MCF 10A (cell line): ENCODE measurements at regions not wholly inside any gene's neighbourhood (a gene's known extent, or its start where the extent isn't known, plus 50 kb on each side); places are given as distances from the start of the nearest gene placed in this dataset.

Experiments used
- BruUV-seq: library from RNA; stranded (reverse); fragments of 400-500 nt; replicated peaks from 2 replicates; lab custom pipeline; 2021; lab: Mats Ljungman, UMichigan
- CTCF ChIA-PET: fragments of 300-600 bp; sonication (Branson Sonifier 250); formaldehyde crosslinking; extraction: SDS; loops from one replicate; lab custom pipeline; 2021; ENCODE audit warnings: antibody characterized with exemption, inconsistent platforms; lab: Yijun Ruan, JAX
- POLR2A ChIA-PET: fragments of 300-600, 350-650 bp; sonication (Branson Sonifier 250); formaldehyde crosslinking; extraction: SDS; loops from one replicate; lab custom pipeline; 2020; ENCODE audit warnings: antibody characterized with exemption, inconsistent platforms; lab: Yijun Ruan, JAX
- DNase-seq: peaks from one replicate; pipeline ENCODE4 v3.0.0-alpha.2; 2018; ENCODE audit not compliant: unreplicated experiment
- H3K27ac Mint-ChIP-seq: one replicate; pipeline ENCODE4 v1.8.0; 2022; ENCODE audit warnings: mild to moderate bottlenecking, low read depth, mixed read lengths; ENCODE audit not compliant: unreplicated experiment
- H3K27me3 Mint-ChIP-seq: one replicate; pipeline ENCODE4 v1.8.0; 2022; ENCODE audit warnings: mixed read lengths; ENCODE audit not compliant: insufficient read depth, unreplicated experiment
- H3K36me3 Mint-ChIP-seq: one replicate; pipeline ENCODE4 v1.8.0; 2022; ENCODE audit warnings: mild to moderate bottlenecking, moderate library complexity, mixed read lengths; ENCODE audit not compliant: insufficient read depth, unreplicated experiment
- H3K4me1 Mint-ChIP-seq: one replicate; pipeline ENCODE4 v1.8.0; 2022; ENCODE audit warnings: mixed read lengths; ENCODE audit not compliant: insufficient read depth, unreplicated experiment
- H3K4me3 Mint-ChIP-seq: one replicate; pipeline ENCODE4 v1.8.0; 2022; ENCODE audit warnings: mild to moderate bottlenecking, moderate library complexity, mixed read lengths; ENCODE audit not compliant: unreplicated experiment
- H3K9me3 Mint-ChIP-seq: one replicate; pipeline ENCODE4 v1.8.0; 2022; ENCODE audit warnings: mixed read lengths; ENCODE audit not compliant: unreplicated experiment
- intact Hi-C: fragments of 100-400 bp; cut with micrococcal nuclease; formaldehyde crosslinking; loops from 2 replicates; pipeline ENCODE4 v1.14.1; 2022
- TF ChIP-seq, protein P1 (sequence below): fragments of 200-600 bp; IDR thresholded peaks from one replicate; pipeline ENCODE4 v1.8.0; 2022; ENCODE audit warnings: antibody characterized with exemption, mild to moderate bottlenecking; ENCODE audit not compliant: unreplicated experiment

GRCh38 chr12:47560415-47560814 lies 145.4 kb downstream of the RPAP3 start:
- intact Hi-C loops = no loop called here
- BruUV-seq = no TSS peak
- Mint-ChIP-seq H3K36me3 (no peaks in the 10 kb centered on the region), H3K4me1 (peaks cover 14% of the 10 kb centered on the region), H3K27ac (no peak overlapping the region), H3K27me3 (no peaks in the 10 kb centered on the region), H3K9me3 (no peaks in the 10 kb centered on the region), H3K4me3 (no peak overlapping the region)
- DNase-seq = no peak
- TF ChIP-seq, protein P1, sequence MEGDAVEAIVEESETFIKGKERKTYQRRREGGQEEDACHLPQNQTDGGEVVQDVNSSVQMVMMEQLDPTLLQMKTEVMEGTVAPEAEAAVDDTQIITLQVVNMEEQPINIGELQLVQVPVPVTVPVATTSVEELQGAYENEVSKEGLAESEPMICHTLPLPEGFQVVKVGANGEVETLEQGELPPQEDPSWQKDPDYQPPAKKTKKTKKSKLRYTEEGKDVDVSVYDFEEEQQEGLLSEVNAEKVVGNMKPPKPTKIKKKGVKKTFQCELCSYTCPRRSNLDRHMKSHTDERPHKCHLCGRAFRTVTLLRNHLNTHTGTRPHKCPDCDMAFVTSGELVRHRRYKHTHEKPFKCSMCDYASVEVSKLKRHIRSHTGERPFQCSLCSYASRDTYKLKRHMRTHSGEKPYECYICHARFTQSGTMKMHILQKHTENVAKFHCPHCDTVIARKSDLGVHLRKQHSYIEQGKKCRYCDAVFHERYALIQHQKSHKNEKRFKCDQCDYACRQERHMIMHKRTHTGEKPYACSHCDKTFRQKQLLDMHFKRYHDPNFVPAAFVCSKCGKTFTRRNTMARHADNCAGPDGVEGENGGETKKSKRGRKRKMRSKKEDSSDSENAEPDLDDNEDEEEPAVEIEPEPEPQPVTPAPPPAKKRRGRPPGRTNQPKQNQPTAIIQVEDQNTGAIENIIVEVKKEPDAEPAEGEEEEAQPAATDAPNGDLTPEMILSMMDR = no peak
- ChIA-PET POLR2A (no interaction called here), CTCF (no interaction called here)

- ChIA-PET CTCF (no interaction called here), POLR2A (no interaction called here)
- no peak for DNase-seq
- TF ChIP-seq, protein P1 = no peak
- H3K27me3 Mint-ChIP-seq = no peaks in the 10 kb centered on the region
- peaks cover 14% of the 10 kb centered on the region for H3K4me1 Mint-ChIP-seq
- BruUV-seq = no TSS peak
- H3K36me3 Mint-ChIP-seq = no peaks in the 10 kb centered on the region
- no peak overlapping the region for H3K27ac Mint-ChIP-seq
- no peak overlapping the region for H3K4me3 Mint-ChIP-seq
- intact Hi-C loops = no loop called here
- peaks cover 2% of the 10 kb centered on the region for H3K9me3 Mint-ChIP-seq
Observed at GRCh38 chr12:47558625-47559345, 147.0 kb downstream of the RPAP3 start.

- ChIA-PET POLR2A (no interaction called here), CTCF (no interaction called here)
- intact Hi-C loops = no loop called here
- H3K27ac Mint-ChIP-seq = no peak overlapping the region
- TF ChIP-seq, protein P1 = no peak
- BruUV-seq = no TSS peak
- no peaks in the 10 kb centered on the region for H3K36me3 Mint-ChIP-seq
- peaks cover 14% of the 10 kb centered on the region for H3K4me1 Mint-ChIP-seq
- peaks cover 12% of the 10 kb centered on the region for H3K9me3 Mint-ChIP-seq
- H3K4me3 Mint-ChIP-seq = no peak overlapping the region
- H3K27me3 Mint-ChIP-seq = no peaks in the 10 kb centered on the region
- DNase-seq = no peak
Observed at GRCh38 chr12:47557386-47557785, 148.4 kb downstream of the RPAP3 start.

GRCh38 chr12:47556261-47557030 lies 149.4 kb downstream of the RPAP3 start:
- peak overlapping the region; percentile 80 for H3K27ac Mint-ChIP-seq
- peaks cover 12% of the 10 kb centered on the region for H3K9me3 Mint-ChIP-seq
- TF ChIP-seq, protein P1 = no peak
- H3K4me1 Mint-ChIP-seq = peaks cover 14% of the 10 kb centered on the region
- no peaks in the 10 kb centered on the region for H3K36me3 Mint-ChIP-seq
- intact Hi-C loops = no loop called here
- POLR2A ChIA-PET = interaction anchor here (0.6 to 1.6 kb wide), 2 partner anchors 13 to 1911 kb away, joined by 3 to 4 read pairs; no protein-coding TSS in a partner anchor
- no peak overlapping the region for H3K4me3 Mint-ChIP-seq
- CTCF ChIA-PET = interaction anchor here (0.6 to 1.8 kb wide), 2 partner anchors 10 to 17 kb away, joined by 3 to 10 read pairs; no protein-coding TSS in a partner anchor
- no TSS peak for BruUV-seq
- DNase-seq = peak; percentile 29
- H3K27me3 Mint-ChIP-seq = no peaks in the 10 kb centered on the region
